NCI-H1417 treated with DMSO at 0.1 percent for 48 hours (cell line): ENCODE measurements at regions not wholly inside any gene's neighbourhood (a gene's known extent, or its start where the extent isn't known, plus 50 kb on each side); places are given as distances from the start of the nearest gene placed in this dataset.

Experiments
- DNase-seq: peaks from one replicate; lab custom pipeline; 2025; lab: John Stamatoyannopoulos, UW

GRCh38 chr18:34159691-34160185 lies 65.0 kb downstream of the NOL4 start:
- DNase-seq, result peak; percentile 71

GRCh38 chr18:34158881-34159690 lies 65.6 kb downstream of the NOL4 start:
- peak; percentile 93 for DNase-seq

- DNase-seq, result no peak
Measured at GRCh38 chr18:34153711-34154110, 71.0 kb downstream of the NOL4 start.

GRCh38 chr18:34131006-34131405 lies 93.7 kb downstream of the NOL4 start:
- no peak for DNase-seq

GRCh38 chr18:34128436-34128835 lies 96.3 kb downstream of the NOL4 start:
- no peak for DNase-seq

- DNase-seq, result no peak
Measured at GRCh38 chr18:34126121-34126520, 98.6 kb downstream of the NOL4 start.

GRCh38 chr18:34122724-34123334 lies 101.9 kb downstream of the NOL4 start:
- DNase-seq, result peak; percentile 71

- no peak for DNase-seq
Measured at GRCh38 chr18:34121200-34121721, 103.5 kb downstream of the NOL4 start.

GRCh38 chr18:34120294-34120693 lies 104.4 kb downstream of the NOL4 start:
- DNase-seq, result no peak

- peak; percentile 92 for DNase-seq
Measured at GRCh38 chr18:34117319-34117718, 107.4 kb downstream of the NOL4 start.

GRCh38 chr18:34115409-34116081 lies 109.2 kb downstream of the NOL4 start:
- DNase-seq, result no peak

- no peak for DNase-seq
Measured at GRCh38 chr18:34114996-34115395, 109.7 kb downstream of the NOL4 start.

- no peak for DNase-seq
Measured at GRCh38 chr18:34108206-34108605, 116.5 kb downstream of the NOL4 start.

- no peak for DNase-seq
Measured at GRCh38 chr18:34098109-34098508, 126.6 kb downstream of the NOL4 start.

- DNase-seq, result no peak
Measured at GRCh38 chr18:34097312-34097711, 127.4 kb downstream of the NOL4 start.

GRCh38 chr18:34094148-34094547 lies 130.6 kb downstream of the NOL4 start:
- no peak for DNase-seq

GRCh38 chr18:34092796-34093195 lies 131.9 kb downstream of the NOL4 start:
- DNase-seq, result no peak

GRCh38 chr18:34086370-34086769 lies 138.3 kb downstream of the NOL4 start:
- no peak for DNase-seq

GRCh38 chr18:34085140-34085739 lies 139.5 kb downstream of the NOL4 start:
- DNase-seq, result no peak

GRCh38 chr18:34084635-34085034 lies 140.1 kb downstream of the NOL4 start:
- DNase-seq, result peak; percentile 51

GRCh38 chr18:34083910-34084535 lies 140.7 kb downstream of the NOL4 start:
- DNase-seq, result no peak

GRCh38 chr18:34077599-34077998 lies 147.1 kb downstream of the NOL4 start:
- no peak for DNase-seq
